ENCODE measurements at regions not wholly inside any gene's neighbourhood (a gene's known extent, or its start where the extent isn't known, plus 50 kb on each side); places are given as distances from the start of the nearest gene placed in this dataset.

DNA sequence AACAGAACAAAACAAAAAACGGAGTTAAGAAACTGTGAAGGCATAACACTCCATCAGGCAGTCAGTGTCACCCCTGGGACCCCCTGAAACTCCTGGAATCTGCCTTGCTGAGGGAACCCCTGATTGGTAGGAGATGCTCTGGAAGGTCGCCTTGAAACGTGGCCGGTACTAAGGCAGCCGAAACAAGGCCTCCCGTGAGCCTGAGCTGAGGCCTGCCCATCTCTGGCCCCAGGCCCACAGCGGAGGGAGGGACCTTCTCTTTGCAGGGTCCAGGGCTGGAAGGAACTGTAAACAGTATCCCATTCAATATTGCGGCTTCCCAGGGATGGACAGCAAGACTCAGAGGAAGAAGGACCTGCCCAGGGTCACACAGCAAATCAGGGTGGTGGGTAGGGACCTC is 155.7 kb downstream of the INHBB start:
- no peaks in the 10 kb centered on the region for H3K9me3 ChIP-seq (ENCODE audit: insufficient read depth in 2 of 2, low read depth in 1 of 2, low read length in 1 of 2)
- H4K8ac ChIP-seq (ENCODE audit: extremely low read depth, insufficient read depth, low read length), result no peak overlapping the region; the same call in 1 of the 2 replicates
- H3K36me3 ChIP-seq (ENCODE audit: control insufficient read depth in 2 of 4, insufficient read depth in 4 of 4, low read length in 3 of 4), result no peaks in the 10 kb centered on the region
- no peak overlapping the region for H3K23ac ChIP-seq (ENCODE audit: insufficient read length)
- H3K4me2 ChIP-seq (ENCODE audit: insufficient read depth in 1 of 2, low read depth in 2 of 2, low read length in 2 of 2), result no peak overlapping the region
- CTCF ChIA-PET (ENCODE audit: partially characterized antibody), result interaction anchor here (1.3 to 1.7 kb wide), 2 partner anchors 20 to 179 kb away, joined by 4 to 8 read pairs; no protein-coding TSS in a partner anchor
- no peak overlapping the region for H2AFZ ChIP-seq (ENCODE audit: low read length)
- WGBS, 2 experiments (ENCODE audit: extremely low coverage in 1 of 2, insufficient coverage in 1 of 2, insufficient read length in 1 of 2, insufficient replicate concordance in 2 of 2, low coverage in 1 of 2, low lambda C conversion rate in 2 of 2, missing lambda C conversion rate in 1 of 2), result 86% methylated on average over 8 of the region's 8 CpGs; no CpG with 5 or more reads in 1 of the 2 experiments
- H4K91ac ChIP-seq (replicated peaks; ENCODE audit: insufficient read length, low read length), result no peak overlapping the region
- peaks cover 0 to 3% of the 10 kb centered on the region in 2 experiments for H4K20me1 ChIP-seq (replicated peaks in 1 of 2; ENCODE audit: control insufficient read depth in 1 of 2, insufficient read depth in 2 of 2, low read length in 2 of 2)
- no peak overlapping the region for H2BK15ac ChIP-seq (ENCODE audit: low read length)
- FAIRE-seq (no peak), DNase-seq (ENCODE audit: low read depth in 1 of 2, low spot score in 2 of 2) (no peak)
- no peak overlapping the region for H3K18ac ChIP-seq (ENCODE audit: extremely low read depth, low read length)
- H2BK20ac ChIP-seq (ENCODE audit: low read length), result no peak overlapping the region
- TF ChIP-seq SIX5 (IDR thresholded peaks at IDR 0.05; ENCODE audit: low read depth, low read length) (no peak), KDM1A (IDR thresholded peaks at IDR 0.05; ENCODE audit: borderline replicate concordance, low read length) (no peak), EZH2 (IDR thresholded peaks at IDR 0.05; ENCODE audit: low read depth, low read length, severe bottlenecking) (no peak)
- TF ChIP-seq, protein P1, sequence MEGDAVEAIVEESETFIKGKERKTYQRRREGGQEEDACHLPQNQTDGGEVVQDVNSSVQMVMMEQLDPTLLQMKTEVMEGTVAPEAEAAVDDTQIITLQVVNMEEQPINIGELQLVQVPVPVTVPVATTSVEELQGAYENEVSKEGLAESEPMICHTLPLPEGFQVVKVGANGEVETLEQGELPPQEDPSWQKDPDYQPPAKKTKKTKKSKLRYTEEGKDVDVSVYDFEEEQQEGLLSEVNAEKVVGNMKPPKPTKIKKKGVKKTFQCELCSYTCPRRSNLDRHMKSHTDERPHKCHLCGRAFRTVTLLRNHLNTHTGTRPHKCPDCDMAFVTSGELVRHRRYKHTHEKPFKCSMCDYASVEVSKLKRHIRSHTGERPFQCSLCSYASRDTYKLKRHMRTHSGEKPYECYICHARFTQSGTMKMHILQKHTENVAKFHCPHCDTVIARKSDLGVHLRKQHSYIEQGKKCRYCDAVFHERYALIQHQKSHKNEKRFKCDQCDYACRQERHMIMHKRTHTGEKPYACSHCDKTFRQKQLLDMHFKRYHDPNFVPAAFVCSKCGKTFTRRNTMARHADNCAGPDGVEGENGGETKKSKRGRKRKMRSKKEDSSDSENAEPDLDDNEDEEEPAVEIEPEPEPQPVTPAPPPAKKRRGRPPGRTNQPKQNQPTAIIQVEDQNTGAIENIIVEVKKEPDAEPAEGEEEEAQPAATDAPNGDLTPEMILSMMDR (IDR thresholded peaks at IDR 0.05; ENCODE audit: control extremely low read depth in 1 of 3, insufficient read depth in 1 of 3, low read depth in 1 of 3, low read length in 3 of 3), result no peak
- H3K27ac ChIP-seq (ENCODE audit: low read depth, low read length), result no peak overlapping the region
- H3K79me1 ChIP-seq (ENCODE audit: low read depth, low read length), result no peaks in the 10 kb centered on the region
- H2AK5ac ChIP-seq (ENCODE audit: low read depth, low read length), result no peak overlapping the region
- peaks cover 0 to 10% (median 2%) of the 10 kb centered on the region in 4 experiments; a peak in 3 of 7 replicates for H3K27me3 ChIP-seq (replicated peaks in 1 of 4; ENCODE audit: control insufficient read depth in 3 of 4, extremely low read depth in 1 of 4, insufficient read depth in 3 of 4, low read length in 3 of 4)
- no peak overlapping the region for H3K9ac ChIP-seq (replicated peaks in 1 of 4; ENCODE audit: extremely low read depth in 1 of 4, low read depth in 3 of 4, low read length in 3 of 4)
- H2BK12ac ChIP-seq (ENCODE audit: low read depth, low read length), result no peak overlapping the region
- H4K5ac ChIP-seq (ENCODE audit: insufficient read length, low read depth, low read length), result no peak overlapping the region
- no peaks in the 10 kb centered on the region for H3K23me2 ChIP-seq (ENCODE audit: low read depth, low read length)
- no peak overlapping the region for H3K4ac ChIP-seq (replicated peaks; ENCODE audit: insufficient read length, low read depth, low read length)
- H3K56ac ChIP-seq (replicated peaks; ENCODE audit: insufficient read length, low read depth, low read length), result no peak overlapping the region
- H3K4me1 ChIP-seq (replicated peaks in 1 of 4; ENCODE audit: control insufficient read depth in 3 of 4, insufficient read depth in 4 of 4, low read length in 3 of 4), result no peaks in the 10 kb centered on the region; a peak in 1 of 7 replicates
- H2BK5ac ChIP-seq (ENCODE audit: low read depth, low read length), result no peak overlapping the region
- POLR2A ChIA-PET (ENCODE audit: partially characterized antibody), result no interaction called here
- no peak overlapping the region for H2BK120ac ChIP-seq (replicated peaks; ENCODE audit: low read depth, low read length)
- H3K79me2 ChIP-seq (ENCODE audit: control insufficient read depth in 1 of 2, insufficient read depth in 2 of 2, low read length in 2 of 2), result no peaks in the 10 kb centered on the region
- no peak overlapping the region for H3K14ac ChIP-seq (ENCODE audit: insufficient read length)
- H3K4me3 ChIP-seq (ENCODE audit: extremely low read depth in 1 of 4, insufficient read depth in 2 of 4, low read depth in 3 of 4, low read length in 4 of 4), result no peak overlapping the region
